ENCODE measurements at regions not wholly inside any gene's neighbourhood (a gene's known extent, or its start where the extent isn't known, plus 50 kb on each side); places are given as distances from the start of the nearest gene placed in this dataset.

GRCh38 chr3:182568261-182568660 is 225.0 kb upstream of the ATP11B start:
- H3K4me3 ChIP-seq (ENCODE audit: control insufficient read depth, low read depth, low read length) = no peak overlapping the region
- no peak for TF ChIP-seq CTCF (conservative IDR thresholded peaks at IDR 0.05; ENCODE audit: control insufficient read depth, insufficient read depth, low read depth, low read length)
- DNase-seq (ENCODE audit: low read depth) = no peak

- TF ChIP-seq CTCF (conservative IDR thresholded peaks at IDR 0.05; ENCODE audit: control insufficient read depth, insufficient read depth, low read depth, low read length) = no peak
- no peak overlapping the region for H3K4me3 ChIP-seq (ENCODE audit: control insufficient read depth, low read depth, low read length)
- no peak for DNase-seq (ENCODE audit: low read depth)
Observed at GRCh38 chr3:182568876-182569275, 224.4 kb upstream of the ATP11B start.

GRCh38 chr3:182570946-182571594 is 222.2 kb upstream of the ATP11B start:
- TF ChIP-seq CTCF (conservative IDR thresholded peaks at IDR 0.05; ENCODE audit: control insufficient read depth, insufficient read depth, low read depth, low read length) = no peak
- DNase-seq (ENCODE audit: low read depth) = no peak

GRCh38 chr3:182575941-182576340 is 217.4 kb upstream of the ATP11B start:
- H3K4me3 ChIP-seq (ENCODE audit: control insufficient read depth, low read depth, low read length) = no peak overlapping the region
- no peak for TF ChIP-seq CTCF (conservative IDR thresholded peaks at IDR 0.05; ENCODE audit: control insufficient read depth, insufficient read depth, low read depth, low read length)
- no peak for DNase-seq (ENCODE audit: low read depth)

More at GRCh38 chr3:182570946-182571594, 222.2 kb upstream of the ATP11B start:
- H3K4me3 ChIP-seq (ENCODE audit: control insufficient read depth, low read depth, low read length) = no peak overlapping the region

GRCh38 chr3:182583545-182583944 is 209.8 kb upstream of the ATP11B start:
- TF ChIP-seq CTCF (conservative IDR thresholded peaks at IDR 0.05; ENCODE audit: control insufficient read depth, insufficient read depth, low read depth, low read length) = no peak
- H3K4me3 ChIP-seq (ENCODE audit: control insufficient read depth, low read depth, low read length) = no peak overlapping the region
- no peak for DNase-seq (ENCODE audit: low read depth)

GRCh38 chr3:182585532-182586150 is 207.7 kb upstream of the ATP11B start:
- H3K4me3 ChIP-seq (ENCODE audit: control insufficient read depth, low read depth, low read length) = no peak overlapping the region
- no peak for TF ChIP-seq CTCF (conservative IDR thresholded peaks at IDR 0.05; ENCODE audit: control insufficient read depth, insufficient read depth, low read depth, low read length)
- no peak for DNase-seq (ENCODE audit: low read depth)

All from fibroblast of mammary gland (primary cell).